ENCODE measurements at regions not wholly inside any gene's neighbourhood (a gene's known extent, or its start where the extent isn't known, plus 50 kb on each side); places are given as distances from the start of the nearest gene placed in this dataset.

- Histone ChIP-seq H3K36me3 (ENCODE audit: low read length) (no peaks in the 10 kb centered on the region), H3K9me3 (ENCODE audit: insufficient read depth, low read length) (no peaks in the 10 kb centered on the region), H2AFZ (ENCODE audit: low read depth, low read length, severe bottlenecking) (no peak overlapping the region), H3K79me2 (ENCODE audit: insufficient read depth, low read length) (no peaks in the 10 kb centered on the region), H3F3A (ENCODE audit: insufficient read depth) (no peaks in the 10 kb centered on the region), H3K9me2 (replicated peaks; ENCODE audit: insufficient read depth, low read length) (no peaks in the 10 kb centered on the region), H3K27ac (ENCODE audit: low read depth, low read length) (no peak overlapping the region), H3K4me2 (ENCODE audit: low read depth, low read length, poor library complexity, severe bottlenecking) (no peak overlapping the region), H3K27me3 (ENCODE audit: low read length) (no peaks in the 10 kb centered on the region), H4K20me1 (ENCODE audit: low read depth, low read length) (no peaks in the 10 kb centered on the region), H3K9ac (ENCODE audit: low read length) (no peak overlapping the region), H3K4me3 (ENCODE audit: insufficient read depth, low read length, poor library complexity, severe bottlenecking) (no peak overlapping the region)
- TF ChIP-seq EZH2phosphoT487 (conservative IDR thresholded peaks at IDR 0.05; ENCODE audit: low read length): no peak
- TF ChIP-seq CTCF (IDR thresholded peaks at IDR 0.05; ENCODE audit: insufficient read depth, low read length, poor library complexity, severe bottlenecking): no peak
Measured at GRCh38 chr7:155992974-155993373, 180.7 kb upstream of the SHH start.

GRCh38 chr7:155992538-155992937, 180.3 kb upstream of the SHH start:
- Histone ChIP-seq H3K9me3 (ENCODE audit: insufficient read depth, low read length) (no peaks in the 10 kb centered on the region), H4K20me1 (ENCODE audit: low read depth, low read length) (no peaks in the 10 kb centered on the region), H3K4me3 (ENCODE audit: insufficient read depth, low read length, poor library complexity, severe bottlenecking) (no peak overlapping the region), H3K79me2 (ENCODE audit: insufficient read depth, low read length) (no peaks in the 10 kb centered on the region), H3K36me3 (ENCODE audit: low read length) (no peaks in the 10 kb centered on the region), H3K4me2 (ENCODE audit: low read depth, low read length, poor library complexity, severe bottlenecking) (no peak overlapping the region), H3K9ac (ENCODE audit: low read length) (no peak overlapping the region), H2AFZ (ENCODE audit: low read depth, low read length, severe bottlenecking) (no peak overlapping the region), H3K27me3 (ENCODE audit: low read length) (no peaks in the 10 kb centered on the region), H3K9me2 (replicated peaks; ENCODE audit: insufficient read depth, low read length) (no peaks in the 10 kb centered on the region), H3K27ac (ENCODE audit: low read depth, low read length) (no peak overlapping the region), H3F3A (ENCODE audit: insufficient read depth) (no peaks in the 10 kb centered on the region)
- no peak for TF ChIP-seq CTCF (IDR thresholded peaks at IDR 0.05; ENCODE audit: insufficient read depth, low read length, poor library complexity, severe bottlenecking)
- no peak for TF ChIP-seq EZH2phosphoT487 (conservative IDR thresholded peaks at IDR 0.05; ENCODE audit: low read length)

GRCh38 chr7:155992107-155992506, 179.8 kb upstream of the SHH start:
- no peaks in the 10 kb centered on the region for H3K9me2 ChIP-seq (replicated peaks; ENCODE audit: insufficient read depth, low read length)
- H3K79me2 ChIP-seq (ENCODE audit: insufficient read depth, low read length): no peaks in the 10 kb centered on the region
- no peaks in the 10 kb centered on the region for H4K20me1 ChIP-seq (ENCODE audit: low read depth, low read length)
- no peak overlapping the region for H2AFZ ChIP-seq (ENCODE audit: low read depth, low read length, severe bottlenecking)
- no peak overlapping the region for H3K4me3 ChIP-seq (ENCODE audit: insufficient read depth, low read length, poor library complexity, severe bottlenecking)
- TF ChIP-seq CTCF (IDR thresholded peaks at IDR 0.05; ENCODE audit: insufficient read depth, low read length, poor library complexity, severe bottlenecking) (no peak), EZH2phosphoT487 (conservative IDR thresholded peaks at IDR 0.05; ENCODE audit: low read length) (no peak)
- H3K36me3 ChIP-seq (ENCODE audit: low read length): no peaks in the 10 kb centered on the region
- no peaks in the 10 kb centered on the region for H3F3A ChIP-seq (ENCODE audit: insufficient read depth)
- H3K9me3 ChIP-seq (ENCODE audit: insufficient read depth, low read length): no peaks in the 10 kb centered on the region
- H3K9ac ChIP-seq (ENCODE audit: low read length): no peak overlapping the region
- no peak overlapping the region for H3K27ac ChIP-seq (ENCODE audit: low read depth, low read length)
- no peak overlapping the region for H3K4me2 ChIP-seq (ENCODE audit: low read depth, low read length, poor library complexity, severe bottlenecking)
- no peaks in the 10 kb centered on the region for H3K27me3 ChIP-seq (ENCODE audit: low read length)

GRCh38 chr7:155991470-155991869, 179.2 kb upstream of the SHH start:
- Histone ChIP-seq H3K27ac (ENCODE audit: low read depth, low read length) (no peak overlapping the region), H3K9me3 (ENCODE audit: insufficient read depth, low read length) (no peaks in the 10 kb centered on the region), H4K20me1 (ENCODE audit: low read depth, low read length) (no peaks in the 10 kb centered on the region), H3K9me2 (replicated peaks; ENCODE audit: insufficient read depth, low read length) (no peaks in the 10 kb centered on the region), H3F3A (ENCODE audit: insufficient read depth) (no peaks in the 10 kb centered on the region), H2AFZ (ENCODE audit: low read depth, low read length, severe bottlenecking) (no peak overlapping the region), H3K9ac (ENCODE audit: low read length) (no peak overlapping the region), H3K79me2 (ENCODE audit: insufficient read depth, low read length) (no peaks in the 10 kb centered on the region), H3K4me3 (ENCODE audit: insufficient read depth, low read length, poor library complexity, severe bottlenecking) (no peak overlapping the region), H3K27me3 (ENCODE audit: low read length) (no peaks in the 10 kb centered on the region), H3K36me3 (ENCODE audit: low read length) (no peaks in the 10 kb centered on the region), H3K4me2 (ENCODE audit: low read depth, low read length, poor library complexity, severe bottlenecking) (no peak overlapping the region)
- no peak for TF ChIP-seq CTCF (IDR thresholded peaks at IDR 0.05; ENCODE audit: insufficient read depth, low read length, poor library complexity, severe bottlenecking)
- no peak for TF ChIP-seq EZH2phosphoT487 (conservative IDR thresholded peaks at IDR 0.05; ENCODE audit: low read length)
